GM18520 (cell line): ENCODE measurements at regions not wholly inside any gene's neighbourhood (a gene's known extent, or its start where the extent isn't known, plus 50 kb on each side); places are given as distances from the start of the nearest gene placed in this dataset.

Experiments
- ATAC-seq: cut with Tn5 transposase; IDR thresholded peaks from one replicate; pipeline ENCODE4 v1.9.1; 2021; ENCODE audit not compliant: unreplicated experiment

DNA sequence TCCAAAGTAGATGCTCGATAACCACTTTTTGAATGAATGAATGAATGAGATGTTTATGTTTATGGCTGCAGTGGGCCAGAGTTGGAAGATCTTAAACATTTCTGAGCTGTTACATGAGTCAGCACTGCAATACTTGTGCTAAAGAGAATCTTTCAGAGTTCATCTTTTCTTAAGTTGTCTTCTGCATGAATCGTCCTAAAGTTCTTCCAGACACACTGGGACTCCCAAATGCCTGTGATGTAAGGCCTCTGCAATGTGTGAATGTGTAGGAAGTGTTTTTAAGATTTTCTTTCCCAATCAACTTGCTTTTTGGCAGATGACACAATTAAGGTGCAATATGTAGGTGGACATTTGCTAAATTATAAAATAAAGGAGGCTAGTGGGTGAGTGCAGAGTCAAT, 50.3 kb upstream of the TRIM9 start:
- no peak for ATAC-seq

GRCh38 chr14:51147183-51147582, 52.3 kb upstream of the TRIM9 start:
- ATAC-seq, result no peak

DNA sequence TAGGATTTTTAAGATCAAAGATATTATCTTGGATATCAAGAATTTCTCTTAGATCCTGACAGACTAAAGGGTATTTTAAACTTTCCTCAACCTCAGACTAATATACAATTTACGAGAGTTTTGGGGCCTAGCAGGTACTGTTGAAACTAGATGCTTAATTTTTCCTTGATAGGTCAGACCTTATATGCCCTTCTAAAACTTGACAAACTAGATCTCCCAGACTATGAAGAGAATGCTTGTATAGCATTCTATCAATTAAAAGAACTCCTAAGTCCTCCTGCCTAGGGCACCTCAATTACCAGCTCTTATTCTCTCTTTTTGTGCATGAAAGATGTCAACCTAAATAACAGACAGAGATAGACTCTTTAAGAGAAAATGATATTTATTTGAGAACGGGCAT, 60.4 kb upstream of the TRIM9 start:
- ATAC-seq, result no peak

GRCh38 chr14:51157012-51157411, 62.1 kb upstream of the TRIM9 start:
- peak; percentile 56 for ATAC-seq

GRCh38 chr14:51160871-51161270, 66.0 kb upstream of the TRIM9 start:
- no peak for ATAC-seq

DNA sequence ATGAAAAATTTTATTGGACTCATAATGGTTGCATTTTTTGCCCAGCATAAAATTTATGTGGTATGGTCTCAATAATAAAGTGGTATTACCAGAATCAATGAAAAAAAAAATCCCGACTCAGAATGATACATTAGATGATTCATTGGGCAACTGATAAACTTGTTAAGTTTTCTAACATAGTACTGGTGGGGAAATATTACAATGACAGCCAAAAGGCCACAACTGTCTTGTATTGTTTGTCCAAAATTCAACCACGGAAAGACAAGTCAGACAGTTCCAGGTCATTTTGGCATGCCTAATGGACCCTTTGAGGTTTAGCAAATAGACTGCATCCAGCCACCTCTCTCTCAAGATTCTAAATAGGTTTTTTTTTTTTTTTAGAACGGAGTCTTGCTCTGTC, 70.5 kb upstream of the TRIM9 start:
- no peak for ATAC-seq

- no peak for ATAC-seq
These were observed 72.3 kb upstream of the TMX1 start for GRCh38 chr14:51167587-51168214.

- ATAC-seq, result no peak
These were observed 71.8 kb upstream of the TMX1 start for GRCh38 chr14:51168215-51168613.

DNA sequence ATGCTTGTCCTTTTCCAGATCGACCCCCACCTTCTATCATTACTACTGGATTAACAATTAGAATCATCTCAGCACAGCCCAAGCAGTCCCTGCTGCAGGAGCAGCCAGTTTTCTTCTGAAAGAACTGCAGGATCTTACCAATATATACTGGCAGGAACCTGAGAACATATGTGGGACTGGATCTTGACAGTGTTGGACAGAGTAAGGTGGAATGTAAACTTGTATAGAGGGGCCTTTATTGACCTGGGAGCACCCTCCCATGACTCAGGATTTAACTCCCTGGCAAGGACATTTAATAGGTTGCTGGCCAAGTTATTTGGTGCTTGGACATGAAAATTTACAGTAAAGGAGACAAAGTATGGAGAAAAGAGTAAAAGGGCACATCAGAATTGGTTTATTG, 66.2 kb upstream of the TMX1 start:
- ATAC-seq, result no peak

GRCh38 chr14:51176839-51177238, 63.2 kb upstream of the TMX1 start:
- ATAC-seq, result no peak

- peak; percentile 77 for ATAC-seq
These were observed 59.5 kb upstream of the TMX1 start for GRCh38 chr14:51180577-51180976.

GRCh38 chr14:51182131-51182565, 57.9 kb upstream of the TMX1 start:
- no peak for ATAC-seq

- ATAC-seq, result no peak
These were observed 54.9 kb upstream of the TMX1 start for GRCh38 chr14:51185180-51185579.

DNA sequence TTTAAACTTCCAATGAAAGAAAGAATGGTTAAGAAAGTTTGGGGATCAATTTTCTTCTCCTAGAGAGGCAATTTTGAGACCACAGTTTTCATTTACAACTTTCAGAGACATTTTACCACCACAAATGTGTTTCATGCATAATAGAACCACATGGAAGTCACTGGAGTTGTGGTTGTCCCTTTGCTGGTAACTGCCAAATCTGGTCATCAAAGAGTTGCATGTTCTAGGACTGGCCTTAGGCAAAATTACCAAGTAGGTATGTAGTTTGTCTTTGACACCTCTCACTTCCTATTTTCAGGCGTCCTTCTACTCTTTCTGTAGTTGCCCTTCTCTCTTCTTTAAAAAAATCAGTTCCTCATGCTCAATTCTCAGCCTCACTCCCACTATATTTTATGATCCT, 54.3 kb upstream of the TMX1 start:
- ATAC-seq, result peak; percentile 60

- ATAC-seq, result no peak
These were observed 51.4 kb upstream of the TMX1 start for GRCh38 chr14:51188566-51189185.

DNA sequence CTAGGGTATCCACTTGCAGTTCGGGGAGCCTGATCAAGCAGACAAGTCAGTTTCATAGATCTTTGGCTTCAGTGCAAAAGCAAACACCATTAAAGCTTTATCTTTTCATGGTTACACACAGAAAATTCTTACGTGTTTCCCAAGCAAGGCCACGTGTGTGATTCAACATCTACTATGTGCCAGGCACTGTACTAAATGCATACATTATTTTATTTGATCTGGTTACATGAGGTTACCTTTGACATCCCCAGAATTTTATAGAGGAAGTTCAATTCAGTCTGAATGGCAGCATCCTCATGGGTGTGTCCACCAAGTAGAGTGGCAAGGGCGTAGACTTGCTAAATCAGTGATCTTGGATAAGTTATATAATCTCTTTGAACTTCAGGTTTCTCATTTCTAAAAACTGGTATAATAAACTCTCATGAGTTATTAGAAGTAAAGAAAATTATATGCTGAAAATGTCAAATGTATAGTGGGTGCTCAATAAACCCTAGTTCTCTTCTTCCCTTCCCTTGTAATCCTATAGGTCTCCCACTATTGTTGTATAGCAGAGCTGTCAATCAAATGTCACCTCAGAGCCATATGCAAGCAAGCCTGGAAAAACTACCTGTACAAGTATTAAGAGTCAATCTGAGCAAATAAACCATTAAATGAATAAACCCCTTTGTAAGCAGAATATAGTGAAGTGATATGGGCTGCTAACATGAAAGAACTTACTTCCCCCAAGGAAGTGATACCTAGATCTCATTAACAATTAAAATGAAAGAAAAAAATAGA, 50.3 kb upstream of the TMX1 start:
- ATAC-seq, result no peak
